GM12874 (cell line): ENCODE measurements at regions not wholly inside any gene's neighbourhood (a gene's known extent, or its start where the extent isn't known, plus 50 kb on each side); places are given as distances from the start of the nearest gene placed in this dataset.

ENCODE experiments used
- TF ChIP-seq, protein P1 (sequence below): IDR thresholded peaks from 2 replicates; pipeline ENCODE4 v1.5.1; 2011; ENCODE audit warnings: low read depth, mild to moderate bottlenecking, control low read depth, low read length, moderate library complexity; ENCODE audit not compliant: insufficient read depth

DNA sequence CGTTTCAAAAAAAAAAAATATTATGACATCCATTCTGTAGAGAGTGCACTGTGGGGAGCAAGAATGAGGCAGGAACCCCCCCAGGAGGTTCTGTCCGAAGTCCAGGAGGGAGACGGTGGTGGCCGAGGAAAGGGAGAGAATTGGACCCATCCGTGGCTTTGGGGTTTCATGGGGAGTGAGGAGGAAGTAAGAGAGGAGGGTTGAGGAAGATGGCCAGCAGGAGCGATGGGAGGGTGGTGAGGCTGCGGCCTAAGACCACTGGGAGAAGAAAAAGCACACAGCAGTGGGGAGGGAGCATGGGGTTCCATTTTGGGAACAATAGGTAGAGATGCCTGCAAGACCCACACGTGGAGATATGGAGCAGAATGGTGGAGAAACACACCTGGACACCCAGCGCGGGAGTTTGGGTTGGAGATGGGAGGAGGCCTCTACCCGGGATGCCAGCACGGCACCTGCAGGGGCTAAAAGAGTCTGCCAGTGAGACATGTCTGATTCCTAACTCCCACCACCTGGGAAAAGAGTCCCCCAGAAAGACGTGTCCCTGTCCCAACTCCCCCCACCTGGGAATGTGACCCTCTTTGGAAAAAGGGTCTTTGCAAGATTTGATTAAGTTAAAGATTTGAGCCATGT lies 72.5 kb upstream of the SHANK2 start:
- TF ChIP-seq, protein P1, sequence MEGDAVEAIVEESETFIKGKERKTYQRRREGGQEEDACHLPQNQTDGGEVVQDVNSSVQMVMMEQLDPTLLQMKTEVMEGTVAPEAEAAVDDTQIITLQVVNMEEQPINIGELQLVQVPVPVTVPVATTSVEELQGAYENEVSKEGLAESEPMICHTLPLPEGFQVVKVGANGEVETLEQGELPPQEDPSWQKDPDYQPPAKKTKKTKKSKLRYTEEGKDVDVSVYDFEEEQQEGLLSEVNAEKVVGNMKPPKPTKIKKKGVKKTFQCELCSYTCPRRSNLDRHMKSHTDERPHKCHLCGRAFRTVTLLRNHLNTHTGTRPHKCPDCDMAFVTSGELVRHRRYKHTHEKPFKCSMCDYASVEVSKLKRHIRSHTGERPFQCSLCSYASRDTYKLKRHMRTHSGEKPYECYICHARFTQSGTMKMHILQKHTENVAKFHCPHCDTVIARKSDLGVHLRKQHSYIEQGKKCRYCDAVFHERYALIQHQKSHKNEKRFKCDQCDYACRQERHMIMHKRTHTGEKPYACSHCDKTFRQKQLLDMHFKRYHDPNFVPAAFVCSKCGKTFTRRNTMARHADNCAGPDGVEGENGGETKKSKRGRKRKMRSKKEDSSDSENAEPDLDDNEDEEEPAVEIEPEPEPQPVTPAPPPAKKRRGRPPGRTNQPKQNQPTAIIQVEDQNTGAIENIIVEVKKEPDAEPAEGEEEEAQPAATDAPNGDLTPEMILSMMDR: no peak

DNA sequence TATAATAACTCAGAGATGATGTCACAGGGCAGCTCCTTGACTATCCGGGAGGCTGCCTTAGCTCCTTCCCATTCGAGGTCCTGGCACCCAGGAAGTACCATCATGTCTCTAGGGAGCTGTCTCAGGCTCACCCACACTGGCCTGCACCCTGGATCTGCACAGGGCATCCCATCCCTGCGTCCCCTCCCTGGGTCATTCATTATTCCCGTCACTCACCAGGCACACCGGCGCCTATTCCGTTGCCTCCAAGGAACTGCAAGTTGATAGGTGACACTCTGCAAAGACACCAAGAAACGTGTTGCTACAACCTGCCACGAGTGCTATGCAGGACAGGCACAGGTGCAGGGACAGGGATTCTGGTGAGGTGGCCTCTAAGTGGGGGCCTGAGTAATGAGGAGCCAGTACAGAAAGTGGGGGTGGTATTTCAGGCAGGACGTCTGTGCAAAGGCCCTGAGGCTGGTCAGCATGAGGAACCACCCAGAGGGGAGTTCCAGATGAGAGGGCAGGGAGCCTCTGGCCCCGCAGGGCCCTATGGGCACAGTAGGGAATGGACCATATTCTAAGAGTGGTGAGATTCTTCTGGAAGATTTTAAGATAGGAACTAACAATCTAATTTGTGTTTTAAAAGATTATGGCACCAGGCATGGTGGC lies 71.6 kb upstream of the SHANK2 start:
- TF ChIP-seq, protein P1: no peak

GRCh38 chr11:71322861-71323582 lies 70.6 kb upstream of the SHANK2 start:
- TF ChIP-seq, protein P1: no peak

- TF ChIP-seq, protein P1: no peak
These were observed 69.9 kb upstream of the SHANK2 start for GRCh38 chr11:71322192-71322735.

DNA sequence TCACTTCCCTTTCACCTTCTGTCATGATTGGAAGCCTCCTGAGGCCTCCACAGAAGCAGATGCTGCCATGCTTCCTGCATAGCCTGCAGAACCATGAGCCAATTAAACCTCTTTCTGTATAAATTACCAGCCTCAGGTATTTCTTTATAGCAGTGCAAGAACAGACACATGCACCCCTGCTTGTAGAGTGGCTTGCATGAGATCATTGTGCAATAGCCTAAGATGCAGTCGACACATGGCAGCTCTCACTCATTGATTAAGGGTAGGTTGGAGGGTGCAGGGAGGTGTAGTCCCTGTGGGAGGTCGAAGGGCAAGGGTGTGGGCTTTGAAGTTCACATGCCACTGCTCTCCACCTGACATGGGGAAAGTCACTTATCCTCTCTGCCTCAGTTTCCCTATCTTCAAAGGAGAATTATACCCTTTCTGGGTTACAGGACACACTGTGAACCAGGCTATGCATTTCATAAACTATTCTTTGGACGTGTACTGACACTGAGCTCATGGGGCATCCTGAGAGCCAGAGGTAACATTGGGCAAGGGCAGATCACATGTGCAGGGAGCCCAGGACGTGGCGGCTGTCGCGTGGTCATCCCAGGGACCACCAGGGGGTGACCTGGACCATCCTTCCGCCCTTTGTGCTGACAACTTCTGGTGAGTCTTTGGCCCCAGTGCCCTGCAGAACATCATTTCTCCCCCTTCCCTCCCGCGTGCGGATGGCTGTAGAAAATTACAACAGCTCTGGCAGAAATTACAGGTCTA lies 69.2 kb upstream of the SHANK2 start:
- TF ChIP-seq, protein P1: no peak

DNA sequence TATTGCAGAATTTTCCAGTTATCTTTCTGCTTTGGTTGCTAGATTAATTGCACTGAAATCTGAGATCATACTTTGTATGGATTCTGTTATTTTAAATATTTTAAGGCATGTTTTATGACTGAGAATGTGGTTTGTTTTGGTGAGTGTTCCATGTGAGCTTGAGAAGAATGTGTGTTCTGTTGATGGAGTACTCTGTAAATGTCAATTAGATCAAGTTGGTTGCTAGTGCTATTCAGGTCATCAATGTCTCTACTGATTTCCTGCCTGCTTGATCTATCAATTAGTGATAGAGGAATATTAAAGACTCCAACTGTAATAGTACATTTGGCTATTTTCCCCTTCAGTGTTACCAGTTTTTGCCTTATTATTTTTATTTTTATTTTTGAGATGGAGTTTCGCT lies 64.3 kb upstream of the SHANK2 start:
- TF ChIP-seq, protein P1: no peak
